ENCODE measurements at regions not wholly inside any gene's neighbourhood (a gene's known extent, or its start where the extent isn't known, plus 50 kb on each side); places are given as distances from the start of the nearest gene placed in this dataset.

DNA sequence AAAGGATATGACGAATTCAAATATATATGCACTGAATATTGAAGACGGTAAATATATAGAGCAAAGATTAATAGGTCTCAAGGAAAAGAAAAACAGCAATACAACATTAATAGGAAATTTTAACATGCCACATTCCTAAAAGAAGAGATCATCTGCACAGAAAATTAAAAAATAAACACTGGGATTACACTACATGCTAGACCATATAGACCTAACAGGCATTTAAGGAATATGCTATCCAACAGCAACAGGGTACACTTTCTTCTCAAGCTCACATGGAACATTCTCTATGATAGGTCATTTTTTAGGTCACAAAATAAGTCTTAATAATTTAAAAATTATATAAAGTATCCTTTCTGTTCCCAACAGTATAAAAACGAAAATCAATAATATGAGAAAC lies 1038.3 kb downstream of the KCNT2 start:
- no peak for TF ChIP-seq EZH2phosphoT487 (IDR thresholded peaks at IDR 0.05; ENCODE audit: borderline replicate concordance, low read length)
- Histone ChIP-seq H4K20me1 (ENCODE audit: control insufficient read depth, insufficient read depth, low read depth, low read length) (no peaks in the 10 kb centered on the region), H3K4me1 (ENCODE audit: control insufficient read depth, low read length) (no peaks in the 10 kb centered on the region), H3F3A (ENCODE audit: control insufficient read depth, insufficient read depth) (no peaks in the 10 kb centered on the region), H3K4me2 (ENCODE audit: low read length) (no peak overlapping the region), H3K79me2 (ENCODE audit: control insufficient read depth, low read length) (no peaks in the 10 kb centered on the region), H3K36me3 (ENCODE audit: control insufficient read depth, low read length) (no peaks in the 10 kb centered on the region), H3K9me3 (ENCODE audit: control insufficient read depth, insufficient read depth, low read length) (no peaks in the 10 kb centered on the region), H3K27ac (ENCODE audit: low read depth, low read length) (no peak overlapping the region), H3K4me3 (ENCODE audit: low read length) (no peak overlapping the region), H3K9me2 (replicated peaks; ENCODE audit: control insufficient read depth, low read length) (no peaks in the 10 kb centered on the region), H3K27me3 (ENCODE audit: control insufficient read depth, low read length) (no peaks in the 10 kb centered on the region)

DNA sequence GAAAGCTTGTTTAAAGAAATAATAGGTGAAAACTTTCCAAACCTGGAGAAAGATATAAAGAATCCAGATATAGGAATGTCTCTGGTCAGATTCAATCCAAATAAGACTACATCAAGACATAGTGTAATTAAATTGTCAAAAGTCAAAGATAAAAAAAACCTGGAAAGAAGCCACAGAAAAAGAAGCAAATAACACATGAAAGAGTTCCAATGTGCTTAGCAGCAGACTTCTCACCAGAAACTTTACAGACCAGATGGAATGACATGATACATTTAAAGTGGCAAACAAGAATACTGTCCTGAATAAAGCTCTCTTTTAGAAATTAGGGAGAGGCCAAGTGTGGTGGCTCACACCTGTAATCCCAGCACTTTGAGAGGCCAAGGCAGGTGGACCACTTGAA lies 1039.9 kb downstream of the KCNT2 start:
- Histone ChIP-seq H3K79me2 (ENCODE audit: control insufficient read depth, low read length) (no peaks in the 10 kb centered on the region), H3K9me2 (replicated peaks; ENCODE audit: control insufficient read depth, low read length) (no peaks in the 10 kb centered on the region), H3K4me1 (ENCODE audit: control insufficient read depth, low read length) (no peaks in the 10 kb centered on the region), H3F3A (ENCODE audit: control insufficient read depth, insufficient read depth) (no peaks in the 10 kb centered on the region), H3K36me3 (ENCODE audit: control insufficient read depth, low read length) (no peaks in the 10 kb centered on the region), H4K20me1 (ENCODE audit: control insufficient read depth, insufficient read depth, low read depth, low read length) (no peaks in the 10 kb centered on the region), H3K27me3 (ENCODE audit: control insufficient read depth, low read length) (no peaks in the 10 kb centered on the region), H3K9me3 (ENCODE audit: control insufficient read depth, insufficient read depth, low read length) (no peaks in the 10 kb centered on the region), H3K27ac (ENCODE audit: low read depth, low read length) (no peak overlapping the region), H3K4me3 (ENCODE audit: low read length) (no peak overlapping the region), H3K4me2 (ENCODE audit: low read length) (no peak overlapping the region)
- TF ChIP-seq, protein P1, sequence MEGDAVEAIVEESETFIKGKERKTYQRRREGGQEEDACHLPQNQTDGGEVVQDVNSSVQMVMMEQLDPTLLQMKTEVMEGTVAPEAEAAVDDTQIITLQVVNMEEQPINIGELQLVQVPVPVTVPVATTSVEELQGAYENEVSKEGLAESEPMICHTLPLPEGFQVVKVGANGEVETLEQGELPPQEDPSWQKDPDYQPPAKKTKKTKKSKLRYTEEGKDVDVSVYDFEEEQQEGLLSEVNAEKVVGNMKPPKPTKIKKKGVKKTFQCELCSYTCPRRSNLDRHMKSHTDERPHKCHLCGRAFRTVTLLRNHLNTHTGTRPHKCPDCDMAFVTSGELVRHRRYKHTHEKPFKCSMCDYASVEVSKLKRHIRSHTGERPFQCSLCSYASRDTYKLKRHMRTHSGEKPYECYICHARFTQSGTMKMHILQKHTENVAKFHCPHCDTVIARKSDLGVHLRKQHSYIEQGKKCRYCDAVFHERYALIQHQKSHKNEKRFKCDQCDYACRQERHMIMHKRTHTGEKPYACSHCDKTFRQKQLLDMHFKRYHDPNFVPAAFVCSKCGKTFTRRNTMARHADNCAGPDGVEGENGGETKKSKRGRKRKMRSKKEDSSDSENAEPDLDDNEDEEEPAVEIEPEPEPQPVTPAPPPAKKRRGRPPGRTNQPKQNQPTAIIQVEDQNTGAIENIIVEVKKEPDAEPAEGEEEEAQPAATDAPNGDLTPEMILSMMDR (IDR thresholded peaks at IDR 0.05; ENCODE audit: low read depth, low read length, poor library complexity, severe bottlenecking), result no peak
- TF ChIP-seq EZH2phosphoT487 (IDR thresholded peaks at IDR 0.05; ENCODE audit: borderline replicate concordance, low read length), result no peak

DNA sequence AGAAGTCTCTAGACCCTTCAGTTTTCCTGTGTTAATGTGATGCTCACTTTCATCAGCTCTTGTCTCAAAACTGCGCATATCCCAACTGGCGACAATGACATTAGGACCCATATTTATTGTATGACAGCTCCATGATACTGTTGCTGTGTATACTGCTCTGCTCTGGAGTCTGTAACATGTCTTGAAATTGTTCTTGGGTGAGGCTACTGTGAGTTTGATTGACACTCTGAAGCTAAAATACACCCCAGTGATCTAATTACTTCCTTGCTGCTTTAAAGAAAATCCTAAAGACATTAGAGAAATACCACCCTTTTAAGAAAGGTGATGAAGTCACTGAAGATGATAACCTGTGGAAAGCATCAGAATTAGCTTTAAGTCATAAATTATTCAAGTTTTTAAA lies 1046.2 kb downstream of the KCNT2 start:
- Histone ChIP-seq H3K27ac (ENCODE audit: low read depth, low read length) (no peak overlapping the region), H3K79me2 (ENCODE audit: control insufficient read depth, low read length) (no peaks in the 10 kb centered on the region), H3K9me2 (replicated peaks; ENCODE audit: control insufficient read depth, low read length) (no peaks in the 10 kb centered on the region), H3K9me3 (ENCODE audit: control insufficient read depth, insufficient read depth, low read length) (no peaks in the 10 kb centered on the region), H3F3A (ENCODE audit: control insufficient read depth, insufficient read depth) (no peaks in the 10 kb centered on the region), H4K20me1 (ENCODE audit: control insufficient read depth, insufficient read depth, low read depth, low read length) (no peaks in the 10 kb centered on the region), H3K36me3 (ENCODE audit: control insufficient read depth, low read length) (no peaks in the 10 kb centered on the region), H3K4me1 (ENCODE audit: control insufficient read depth, low read length) (no peaks in the 10 kb centered on the region), H3K27me3 (ENCODE audit: control insufficient read depth, low read length) (no peaks in the 10 kb centered on the region), H3K4me2 (ENCODE audit: low read length) (no peak overlapping the region), H3K4me3 (ENCODE audit: low read length) (no peak overlapping the region)
- TF ChIP-seq, protein P1 (IDR thresholded peaks at IDR 0.05; ENCODE audit: low read depth, low read length, poor library complexity, severe bottlenecking), result no peak
- TF ChIP-seq EZH2phosphoT487 (IDR thresholded peaks at IDR 0.05; ENCODE audit: borderline replicate concordance, low read length), result no peak

DNA sequence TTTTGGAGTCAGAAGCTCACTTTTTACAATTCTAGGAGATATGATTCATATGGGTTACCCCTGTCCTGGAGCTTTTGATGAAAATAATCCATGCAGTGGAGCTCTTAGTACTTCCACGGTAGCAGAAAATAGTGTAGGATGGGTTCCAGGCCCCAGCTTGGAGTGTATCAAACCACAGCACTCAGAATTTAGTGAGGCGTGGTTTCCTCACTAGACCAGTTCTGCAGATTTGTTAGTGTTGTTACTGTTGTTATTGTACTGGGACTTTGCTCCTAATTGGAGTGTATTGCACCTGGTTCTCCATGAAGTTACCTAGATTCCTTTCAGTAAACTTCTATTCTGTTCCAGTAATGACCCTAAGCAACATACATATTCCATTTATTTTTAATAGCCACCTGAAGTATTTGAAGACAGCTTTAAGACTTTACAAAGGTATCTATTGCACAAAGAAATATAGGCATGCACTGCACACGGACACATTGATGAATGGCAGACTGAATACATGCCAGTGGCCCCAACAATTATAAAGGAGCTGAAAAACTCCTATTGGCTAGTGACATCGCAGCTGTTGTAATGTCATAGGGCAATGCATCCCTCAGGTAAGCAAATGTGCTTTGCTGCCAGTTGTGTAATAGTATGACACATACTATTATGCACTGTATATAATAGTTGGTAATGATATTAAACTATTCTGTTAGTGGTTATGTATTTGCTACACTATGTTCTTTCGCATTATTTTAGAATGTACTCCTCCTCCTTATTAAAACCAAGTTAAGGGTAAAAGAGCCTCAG lies 1058.0 kb downstream of the KCNT2 start:
- TF ChIP-seq EZH2phosphoT487 (IDR thresholded peaks at IDR 0.05; ENCODE audit: borderline replicate concordance, low read length), result no peak
- TF ChIP-seq, protein P1 (IDR thresholded peaks at IDR 0.05; ENCODE audit: low read depth, low read length, poor library complexity, severe bottlenecking), result no peak
- no peaks in the 10 kb centered on the region for H3K4me1 ChIP-seq (ENCODE audit: control insufficient read depth, low read length)
- no peaks in the 10 kb centered on the region for H3K36me3 ChIP-seq (ENCODE audit: control insufficient read depth, low read length)
- no peaks in the 10 kb centered on the region for H3K79me2 ChIP-seq (ENCODE audit: control insufficient read depth, low read length)
- H3K9me2 ChIP-seq (replicated peaks; ENCODE audit: control insufficient read depth, low read length), result no peaks in the 10 kb centered on the region
- no peak overlapping the region for H3K4me2 ChIP-seq (ENCODE audit: low read length)
- no peaks in the 10 kb centered on the region for H3F3A ChIP-seq (ENCODE audit: control insufficient read depth, insufficient read depth)
- H3K27ac ChIP-seq (ENCODE audit: low read depth, low read length), result no peak overlapping the region
- H3K27me3 ChIP-seq (ENCODE audit: control insufficient read depth, low read length), result no peaks in the 10 kb centered on the region
- no peak overlapping the region for H3K4me3 ChIP-seq (ENCODE audit: low read length)
- no peaks in the 10 kb centered on the region for H3K9me3 ChIP-seq (ENCODE audit: control insufficient read depth, insufficient read depth, low read length)
- no peaks in the 10 kb centered on the region for H4K20me1 ChIP-seq (ENCODE audit: control insufficient read depth, insufficient read depth, low read depth, low read length)
